Right cardiac atrium (tissue), 5 donors: ENCODE measurements at regions not wholly inside any gene's neighbourhood (a gene's known extent, or its start where the extent isn't known, plus 50 kb on each side); places are given as distances from the start of the nearest gene placed in this dataset.
"Not testable (repeated sequence)": the region's sequence is repeated elsewhere in the genome, so short reads cannot be mapped to it uniquely, and the experiment has no call there.

Experiments
- ATAC-seq, 2 donors: fragments of 200-7000 bp; cut with Tn5 transposase; one replicate each; pipeline versions ENCODE4 v1.8.0 to v1.9.1; 2020; ENCODE audit warnings: moderate library complexity in 2 of 2, mild to moderate bottlenecking in 1 of 2
- DNase-seq, 3 donors: peaks; one replicate each; pipeline ENCODE4 v3.0.0-alpha.2; 2020
- H3K27ac ChIP-seq: one replicate; pipeline ENCODE4 v1.5.1; 2013; ENCODE audit warnings: mild to moderate bottlenecking, low read length, control low read depth, moderate library complexity
- H3K27me3 ChIP-seq: one replicate; pipeline ENCODE4 v1.6.1; 2013; ENCODE audit not compliant: control insufficient read depth, insufficient read depth
- H3K4me1 ChIP-seq: one replicate; pipeline ENCODE4 v1.6.1; 2013; ENCODE audit warnings: low read length; ENCODE audit not compliant: control insufficient read depth, insufficient read depth
- H3K4me3 ChIP-seq: one replicate; pipeline ENCODE4 v1.5.1; 2013; ENCODE audit warnings: low read length, control low read depth
- H3K9me3 ChIP-seq: one replicate; pipeline ENCODE4 v1.6.1; 2013; ENCODE audit warnings: low read length; ENCODE audit not compliant: control insufficient read depth
- WGBS: extraction: QIAGEN DNeasy Blood & Tissue Kit; methylation state at CpG from one replicate; pipeline ENCODE4 v1.1.7; 2013; 5-methylcytosine and 5-hydroxymethylcytosine counted together
- intact Hi-C, 4 donors: fragments of 100-400 bp; cut with DNase I; formaldehyde crosslinking; loops; one replicate each; pipeline versions ENCODE4 v1.11.0 to v1.14.0; 2022 to 2023
- microRNA-seq, 2 donors: library from miRNA; unstranded; fragments of <30 nt; microRNA quantifications; one replicate each; pipeline ENCODE4 v1.2.0, GENCODE V29; 2020 to 2021
- donor health status: healthy with polysubstance abuse.
- donor health status: DM: no; HTN: yes; CAD: no.
- donor health status: DM: no; HTN: no; CAD: no.
- donor health status: DM: no; HTN: yes; CAD: no; lungs with severe emphysema.
- donor health status: DM: yes; HTN: yes; CAD: no.

DNA sequence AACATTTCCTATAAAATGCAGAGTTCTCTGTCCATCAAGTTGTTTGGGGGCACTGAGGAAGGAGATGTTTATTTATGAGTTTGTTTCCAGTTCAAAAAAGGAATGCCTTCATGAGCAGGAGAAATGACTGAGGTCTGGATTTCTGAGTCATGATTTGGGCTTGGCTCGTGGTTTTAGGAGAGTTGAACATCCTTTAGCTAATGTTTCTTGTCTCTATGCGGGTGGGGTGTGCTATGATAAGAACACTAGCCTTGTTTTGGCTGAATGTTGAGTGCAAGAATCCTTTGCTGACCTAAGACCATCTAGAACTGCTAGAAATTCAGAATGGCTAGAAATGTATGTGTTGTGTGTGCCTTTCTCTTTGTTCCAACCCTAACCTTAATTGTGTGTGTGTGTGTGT lies 59.1 kb upstream of the NBPF11 start:
- no CpG with 5 or more reads among the region's 2 CpGs for WGBS
- H3K4me1 ChIP-seq, H3K27me3 ChIP-seq, intact Hi-C loops, H3K9me3 ChIP-seq, H3K27ac ChIP-seq, DNase-seq, H3K4me3 ChIP-seq: not testable (repeated sequence)
- peak; percentile 43 to 68 for ATAC-seq

GRCh38 chr1:148210624-148211023 lies 58.5 kb upstream of the NBPF11 start:
- intact Hi-C loops, result not testable (repeated sequence)
- no CpG with 5 or more reads among the region's 6 CpGs for WGBS
- peak; percentile 64 to 72 for ATAC-seq

DNA sequence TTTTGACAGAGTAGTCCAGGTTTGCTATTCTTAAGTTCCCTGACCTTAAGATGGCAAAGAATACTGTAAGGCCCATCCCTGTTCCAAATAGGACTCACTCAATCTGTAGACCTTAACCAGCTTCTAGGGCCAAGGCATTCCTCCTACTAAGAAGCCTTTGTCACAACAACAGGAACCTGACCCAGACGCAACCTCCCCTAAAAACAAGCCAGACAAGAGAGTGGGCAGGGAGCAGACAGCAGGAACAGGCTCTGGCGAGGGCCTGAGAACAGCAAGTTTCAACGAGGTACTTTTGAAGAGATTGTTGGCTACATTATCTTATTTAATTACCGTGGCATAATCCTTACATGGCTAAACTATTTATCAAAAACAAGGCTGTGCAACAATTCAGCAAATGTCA lies 58.1 kb upstream of the NBPF11 start:
- intact Hi-C loops, H3K4me1 ChIP-seq, H3K27me3 ChIP-seq, H3K27ac ChIP-seq, H3K9me3 ChIP-seq, DNase-seq, H3K4me3 ChIP-seq: not testable (repeated sequence)
- no CpG with 5 or more reads among the region's 4 CpGs for WGBS
- peak in 1 of 2 donors; percentile 38 for ATAC-seq

More at GRCh38 chr1:148210624-148211023, 58.5 kb upstream of the NBPF11 start:
- not testable (repeated sequence) for H3K27me3 ChIP-seq, H3K4me3 ChIP-seq, DNase-seq, H3K27ac ChIP-seq, H3K4me1 ChIP-seq, H3K9me3 ChIP-seq

GRCh38 chr1:148202013-148202412 lies 49.9 kb upstream of the NBPF11 start:
- H3K27ac ChIP-seq, DNase-seq, H3K4me3 ChIP-seq, ATAC-seq, intact Hi-C loops, H3K9me3 ChIP-seq, H3K4me1 ChIP-seq, H3K27me3 ChIP-seq: not testable (repeated sequence)
- no CpG with 5 or more reads among the region's 6 CpGs for WGBS

Small RNA genes in the stretch of these regions (microRNA-seq; reads per million reads assigned to microRNA genes)
- gene MIR5087 (0 reads per million in 2 donors), gene MIR6077 (0 reads per million in 2 donors)
